Kidney (tissue), 13 donors: ENCODE measurements at regions not wholly inside any gene's neighbourhood (a gene's known extent, or its start where the extent isn't known, plus 50 kb on each side); places are given as distances from the start of the nearest gene placed in this dataset.

Experiments used
- DNase-seq, 5 donors: peaks; one replicate each; pipeline ENCODE4 v3.0.0-alpha.2; 2013 to 2020
- FAIRE-seq: peaks from 2 replicates; lab custom pipeline; 2012; peaks lifted over from hg19 to GRCh38; lab: Jason Lieb, UNC
- H3K27ac ChIP-seq, 2 donors: one replicate each; pipeline ENCODE4 v1.7.0; 2013; ENCODE audit warnings: low read depth in 2 of 2, low read length in 2 of 2, inconsistent platforms in 1 of 2
- H3K27me3 ChIP-seq: one replicate; pipeline ENCODE4 v1.7.1; 2013; ENCODE audit warnings: low read length, inconsistent platforms; ENCODE audit not compliant: control insufficient read depth, insufficient read depth
- H3K36me3 ChIP-seq, 3 donors: one replicate each; pipeline versions ENCODE4 v1.7.0 to v1.7.1; 2013; ENCODE audit warnings: low read length in 3 of 3, control low read depth in 1 of 3, inconsistent platforms in 1 of 3; ENCODE audit not compliant: insufficient read depth in 3 of 3, control insufficient read depth in 2 of 3
- H3K4me1 ChIP-seq, 3 donors: one replicate each; pipeline versions ENCODE4 v1.7.0 to v1.7.1; 2013; ENCODE audit warnings: low read length in 3 of 3, inconsistent platforms in 1 of 3, low read depth in 1 of 3; ENCODE audit not compliant: control insufficient read depth in 2 of 3, insufficient read depth in 2 of 3
- H3K4me3 ChIP-seq, 3 donors: one replicate each; pipeline versions ENCODE4 v1.7.0 to v1.8.1; 2013; ENCODE audit warnings: low read length in 3 of 3, control low read depth in 1 of 3, inconsistent platforms in 1 of 3
- H3K9ac ChIP-seq, 3 donors: one replicate each; pipeline versions ENCODE4 v1.7.0 to v1.7.1; 2013; ENCODE audit warnings: low read length in 3 of 3, control low read depth in 1 of 3, inconsistent platforms in 1 of 3
- H3K9me3 ChIP-seq, 3 donors: one replicate each; pipeline versions ENCODE4 v1.7.0 to v1.7.1; 2013; ENCODE audit warnings: low read length in 3 of 3, control low read depth in 1 of 3, inconsistent platforms in 1 of 3; ENCODE audit not compliant: control insufficient read depth in 2 of 3, insufficient read depth in 1 of 3
- CTCF ChIP-seq: IDR thresholded peaks from 3 replicates; pipeline ENCODE4 v1.5.1; 2012; ENCODE audit warnings: mild to moderate bottlenecking, moderate library complexity, borderline replicate concordance; ENCODE audit not compliant: insufficient read depth; ENCODE audit errors: extremely low read depth
- intact Hi-C: fragments of 100-400 bp; cut with DNase I; formaldehyde crosslinking; loops from one replicate; pipeline ENCODE4 v1.11.1; 2022
- donor health status: control.
- donor health status: control.
- donor health status: control.
- donor health status: control.
- donor health status: control.
- donor health status: DM: yes; HTN: yes; CAD: no.
- donor health status: Normal renal cell carcinoma (clear cell type).

DNA sequence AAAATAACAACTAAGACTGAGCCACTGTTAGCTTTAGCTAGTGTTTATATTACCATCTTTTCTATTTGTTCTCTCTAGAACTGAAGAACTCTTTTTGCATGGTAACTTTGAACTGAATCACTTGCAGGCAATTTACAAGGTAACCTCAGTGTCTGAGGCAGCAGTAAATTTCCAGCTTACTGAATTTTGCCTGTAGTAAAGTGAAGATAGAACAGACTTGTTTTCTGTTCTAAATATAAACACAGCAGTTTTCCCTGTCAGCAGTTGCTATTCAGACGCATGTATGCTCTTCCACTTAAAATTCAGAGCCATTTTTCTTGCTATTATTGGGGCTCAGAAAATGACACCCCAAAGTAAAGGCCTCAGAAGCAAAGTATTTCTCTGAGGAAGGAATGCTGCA lies 974.0 kb upstream of the GJE1 start:
- Histone ChIP-seq H3K36me3 (no peaks in the 10 kb centered on the region), H3K27ac (no peak overlapping the region), H3K4me3 (no peak overlapping the region), H3K27me3 (no peaks in the 10 kb centered on the region), H3K9me3 (no peaks in the 10 kb centered on the region), H3K9ac (no peak overlapping the region), H3K4me1 (no peaks in the 10 kb centered on the region)
- DNase-seq: peak in 1 of 5 donors; percentile 10
- no peak for FAIRE-seq
- intact Hi-C loops: no loop called here
- no peak for TF ChIP-seq CTCF

GRCh38 chr6:141153563-141153962 lies 979.2 kb upstream of the GJE1 start:
- Histone ChIP-seq H3K27me3 (no peaks in the 10 kb centered on the region), H3K36me3 (no peaks in the 10 kb centered on the region), H3K4me1 (no peaks in the 10 kb centered on the region), H3K27ac (no peak overlapping the region), H3K9ac (no peak overlapping the region), H3K9me3 (peaks cover 0 to 4% (median 0%) of the 10 kb centered on the region in 3 donors), H3K4me3 (no peak overlapping the region)
- no peak for FAIRE-seq
- TF ChIP-seq CTCF: no peak
- DNase-seq: no peak
- intact Hi-C loops: no loop called here

DNA sequence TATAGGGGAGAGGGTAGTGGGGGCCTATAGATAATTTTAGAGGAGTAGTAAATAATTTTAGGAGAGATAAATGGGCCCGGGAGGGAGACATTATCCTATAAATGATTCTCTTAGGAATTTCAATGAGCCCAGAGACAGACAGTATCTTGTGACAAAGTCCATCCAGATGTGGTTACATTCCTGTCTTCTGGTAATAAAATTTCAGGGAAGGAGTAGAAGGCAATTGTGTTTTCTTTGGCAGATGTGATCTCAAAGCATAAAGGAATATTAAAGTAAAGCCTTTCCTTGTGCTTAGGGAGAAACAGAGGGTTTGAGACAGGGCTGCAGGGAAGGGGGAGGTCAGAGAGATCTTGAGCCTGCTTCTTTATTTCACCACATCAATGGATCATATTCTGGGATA lies 979.8 kb upstream of the GJE1 start:
- Histone ChIP-seq H3K4me1 (no peaks in the 10 kb centered on the region), H3K4me3 (no peak overlapping the region), H3K9me3 (peaks cover 0 to 4% (median 0%) of the 10 kb centered on the region in 3 donors), H3K27ac (no peak overlapping the region), H3K27me3 (no peaks in the 10 kb centered on the region), H3K9ac (no peak overlapping the region), H3K36me3 (no peaks in the 10 kb centered on the region)
- intact Hi-C loops: no loop called here
- DNase-seq (peak in 1 of 5 donors; percentile 31), FAIRE-seq (no peak)
- no peak for TF ChIP-seq CTCF
